ENCODE measurements at regions not wholly inside any gene's neighbourhood (a gene's known extent, or its start where the extent isn't known, plus 50 kb on each side); places are given as distances from the start of the nearest gene placed in this dataset.

GRCh38 chr4:107243141-107243781, 207.1 kb upstream of the DKK2 start:
- DNase-seq, result no peak

DNA sequence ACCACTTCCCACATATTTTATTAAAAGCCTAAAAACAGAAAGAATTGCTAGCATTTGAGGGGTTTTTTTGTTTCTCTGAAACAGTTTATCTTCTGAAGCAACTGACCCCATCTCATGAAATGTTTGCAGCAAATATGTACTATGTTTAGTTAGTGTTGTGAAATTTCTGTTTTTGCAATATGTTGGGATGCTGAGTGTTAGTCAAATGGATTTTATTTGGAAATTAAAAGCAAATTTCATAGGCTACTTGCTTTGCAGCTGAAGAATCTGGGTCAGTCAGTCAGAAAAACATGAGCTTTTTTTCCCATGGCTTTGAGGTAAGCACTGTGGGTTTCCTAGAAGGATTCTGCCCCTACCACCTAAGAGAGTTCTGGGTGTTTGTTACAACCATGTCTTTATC, 184.9 kb upstream of the DKK2 start:
- no peak for DNase-seq

- no peak for DNase-seq
Measured at GRCh38 chr4:107219681-107220080, 183.6 kb upstream of the DKK2 start.

GRCh38 chr4:107216379-107216778, 180.3 kb upstream of the DKK2 start:
- no peak for DNase-seq

GRCh38 chr4:107215222-107215621, 179.1 kb upstream of the DKK2 start:
- no peak for DNase-seq

- no peak for DNase-seq
Measured at GRCh38 chr4:107213880-107214279, 177.8 kb upstream of the DKK2 start.

DNA sequence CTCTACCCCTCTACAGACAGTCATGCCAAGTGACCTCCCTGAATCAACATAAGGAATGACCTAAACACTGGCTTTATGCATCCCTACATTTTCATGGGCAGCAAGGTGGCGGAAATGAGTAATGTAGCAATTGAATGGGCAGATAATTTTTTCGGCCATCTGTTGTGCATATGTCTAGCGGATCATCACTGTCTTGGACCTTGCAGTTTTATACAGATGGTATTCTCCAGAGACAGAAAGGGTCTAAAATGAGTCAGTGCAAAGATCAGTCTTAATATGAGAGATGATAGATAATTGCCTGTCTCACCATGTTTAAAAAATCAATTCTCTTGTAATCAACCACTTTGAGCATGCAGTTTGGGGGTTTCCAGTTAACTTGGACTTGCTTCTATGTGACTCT, 177.3 kb upstream of the DKK2 start:
- DNase-seq, result no peak

DNA sequence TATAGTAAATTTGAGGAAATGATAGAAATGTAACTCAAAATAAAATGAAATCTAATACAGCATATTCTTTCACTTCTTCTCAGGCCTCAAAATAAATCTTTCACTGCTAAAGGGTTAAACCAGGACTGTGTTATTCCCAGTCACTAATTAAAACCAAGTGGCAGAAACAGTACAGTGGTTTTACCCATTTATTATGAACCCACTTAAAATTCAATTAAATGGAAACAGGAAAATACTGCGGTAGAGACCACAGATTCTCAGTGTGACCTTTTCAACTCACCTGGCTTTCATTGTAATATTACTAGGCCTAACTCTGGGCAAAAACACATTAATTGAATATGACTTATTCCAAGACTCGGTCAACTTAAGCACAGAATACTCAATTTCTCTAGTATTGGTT, 176.5 kb upstream of the DKK2 start:
- DNase-seq, result no peak

DNA sequence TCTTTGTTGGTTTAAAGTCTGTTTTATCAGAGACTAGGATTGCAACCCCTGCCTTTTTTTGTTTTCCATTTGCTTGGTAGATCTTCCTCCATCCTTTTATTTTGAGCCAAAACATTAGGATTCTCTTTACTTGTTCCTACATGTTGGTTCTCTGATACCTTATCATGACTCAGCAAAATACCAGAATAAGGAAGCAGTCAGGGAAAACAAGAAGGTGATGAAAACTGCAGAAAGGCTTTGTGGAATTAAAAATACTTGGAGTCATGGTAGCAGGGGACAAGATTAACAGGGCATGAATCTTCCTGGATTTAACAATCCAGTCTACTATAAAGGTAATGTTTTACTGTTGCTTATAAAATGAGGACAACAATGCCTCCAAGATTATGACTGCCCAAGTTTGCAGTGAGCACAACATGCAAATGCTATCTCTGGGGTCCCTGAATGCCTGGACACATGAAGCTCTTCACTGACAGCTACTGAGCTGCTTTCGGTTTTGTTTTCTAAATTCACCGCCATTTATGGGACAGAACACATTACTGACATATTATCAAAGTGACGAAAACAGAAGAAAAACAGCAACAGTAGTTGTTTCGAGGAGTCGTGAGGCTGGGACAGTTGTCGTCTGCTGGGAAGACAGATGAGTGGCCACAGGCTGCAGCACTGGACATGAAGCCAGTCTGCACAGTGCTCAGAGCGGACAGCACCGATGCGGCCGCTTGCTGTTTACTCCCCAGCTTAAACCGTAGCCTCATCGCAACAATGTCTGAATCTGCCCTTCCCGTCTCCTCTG, 174.5 kb upstream of the DKK2 start:
- no peak for DNase-seq

DNA sequence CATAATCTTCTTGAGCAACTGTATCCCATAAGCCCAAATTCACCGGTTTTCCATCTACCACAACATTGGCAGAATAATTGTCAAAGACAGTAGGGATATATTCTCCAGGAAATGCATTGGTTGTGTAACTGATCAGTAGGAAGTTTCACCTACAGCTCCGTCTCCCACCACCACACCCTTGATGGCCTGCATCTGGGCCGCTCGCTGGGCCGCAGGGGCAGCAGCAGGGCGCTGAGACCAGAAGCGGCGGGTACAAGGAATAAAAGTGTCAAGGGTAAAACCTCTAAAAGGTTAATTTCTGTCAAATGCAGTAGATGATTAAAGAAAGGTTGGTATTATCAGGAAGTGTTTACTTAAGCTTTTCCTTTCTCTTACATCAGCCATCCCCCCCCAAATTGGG, 167.6 kb upstream of the DKK2 start:
- no peak for DNase-seq

DNA sequence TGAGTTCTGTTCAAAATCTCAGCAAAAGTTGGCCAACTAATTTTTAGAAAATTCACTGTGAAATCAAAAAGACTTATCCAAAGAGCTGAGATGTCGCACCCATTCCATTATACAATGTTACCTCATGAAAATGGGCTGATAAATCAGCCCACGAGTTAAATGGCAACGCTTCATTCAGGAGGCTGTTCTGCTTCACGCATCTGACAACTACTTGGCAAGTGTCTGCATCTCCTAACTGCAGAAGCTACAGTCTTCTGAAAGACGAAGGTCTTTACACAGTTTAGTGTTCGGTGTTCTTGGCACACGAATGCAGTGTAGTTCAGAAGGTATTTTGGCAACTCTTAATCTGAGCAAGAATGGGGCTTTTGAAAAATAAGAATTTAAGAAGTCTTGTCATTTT, 166.6 kb upstream of the DKK2 start:
- no peak for DNase-seq

- no peak for DNase-seq
Measured at GRCh38 chr4:107197121-107197520, 161.0 kb upstream of the DKK2 start.

- DNase-seq, result no peak
Measured at GRCh38 chr4:107196312-107196711, 160.2 kb upstream of the DKK2 start.

GRCh38 chr4:107194005-107194404, 157.9 kb upstream of the DKK2 start:
- DNase-seq, result no peak

- DNase-seq, result no peak
Measured at GRCh38 chr4:107192601-107193000, 156.5 kb upstream of the DKK2 start.

DNA sequence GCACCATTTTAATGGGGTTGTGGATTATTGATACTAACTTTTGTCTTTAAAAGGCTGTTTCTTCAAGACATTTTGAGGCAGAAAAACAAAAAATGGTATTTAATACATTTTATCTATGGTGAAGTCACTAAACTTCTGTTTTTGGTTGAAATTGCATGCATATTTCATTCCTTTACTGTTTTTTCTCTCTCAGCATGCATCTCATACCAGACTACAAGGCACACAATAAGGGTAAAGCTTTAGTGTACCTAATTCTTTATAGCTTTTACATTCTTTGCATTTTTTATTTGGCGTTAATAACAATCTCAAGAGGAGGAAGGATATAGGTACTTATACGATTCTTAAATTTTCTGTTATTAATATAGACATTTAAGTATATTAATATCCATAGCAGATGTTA, 151.0 kb upstream of the DKK2 start:
- no peak for DNase-seq

GRCh38 chr4:107183155-107183774, 147.2 kb upstream of the DKK2 start:
- no peak for DNase-seq

DNA sequence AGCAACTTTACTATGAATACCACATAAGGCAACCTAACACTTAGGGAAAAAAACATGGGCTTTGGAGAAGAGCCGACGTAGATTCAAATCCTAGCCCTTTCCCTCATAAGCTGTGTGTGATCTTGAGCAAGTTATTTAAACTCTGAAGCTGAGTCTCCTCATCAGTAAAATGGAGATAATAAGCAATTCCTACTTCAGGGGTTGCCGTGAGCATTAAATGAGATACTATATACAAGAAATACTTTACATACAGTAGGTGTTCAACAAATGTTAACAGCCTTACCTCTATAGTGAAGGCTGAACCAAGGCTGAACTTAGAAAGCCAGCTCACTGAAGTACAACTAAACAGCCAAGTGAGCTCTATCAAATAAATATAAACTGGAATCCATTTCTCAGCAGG, 146.2 kb upstream of the DKK2 start:
- no peak for DNase-seq

GRCh38 chr4:107166873-107167450, 130.8 kb upstream of the DKK2 start:
- no peak for DNase-seq

GRCh38 chr4:107166181-107166580, 130.1 kb upstream of the DKK2 start:
- DNase-seq, result no peak

DNA sequence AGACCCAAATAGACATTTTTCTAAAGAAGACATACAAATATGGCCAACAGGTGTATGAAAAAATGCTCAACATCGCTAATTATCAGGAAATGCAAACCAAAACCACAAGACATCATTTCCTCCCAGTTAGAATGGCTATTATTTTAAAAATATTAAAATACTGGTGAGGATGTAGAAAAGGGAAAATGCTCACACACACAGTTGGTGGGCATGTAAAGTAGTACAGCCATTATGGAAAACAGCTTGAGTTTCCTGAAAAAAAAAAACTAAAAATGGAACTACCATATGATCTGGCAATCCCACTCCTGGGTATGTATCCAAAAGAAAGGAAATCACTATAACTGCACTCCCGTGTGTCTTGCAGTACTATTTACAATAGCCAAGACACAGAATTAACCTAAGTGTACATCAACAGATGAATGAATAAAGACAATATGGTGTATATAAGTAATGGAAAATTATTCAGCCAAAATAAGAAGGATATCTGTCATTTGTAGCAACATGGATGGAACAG, 128.9 kb upstream of the DKK2 start:
- DNase-seq, result no peak

GRCh38 chr4:107156443-107156842, 120.3 kb upstream of the DKK2 start:
- DNase-seq, result no peak

GRCh38 chr4:107155366-107155765, 119.3 kb upstream of the DKK2 start:
- no peak for DNase-seq

DNA sequence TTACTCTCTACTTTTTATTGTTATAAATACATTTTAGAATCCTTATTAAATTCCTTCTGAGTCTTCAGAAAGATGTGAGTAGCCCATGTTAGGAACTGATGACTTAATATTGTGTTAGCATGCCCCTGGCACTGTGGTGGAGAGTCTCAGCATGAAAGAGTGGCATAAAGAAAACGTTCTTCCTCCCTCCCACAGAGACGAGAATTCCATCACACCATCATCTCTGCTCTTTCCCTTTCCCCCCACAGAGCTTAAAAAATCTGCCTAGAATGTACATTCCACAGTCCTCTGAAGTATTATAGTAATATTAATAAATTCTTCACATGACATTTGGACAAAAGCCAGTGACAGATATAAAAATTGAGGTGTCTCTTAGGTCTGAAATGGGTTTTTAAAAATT, 117.8 kb upstream of the DKK2 start:
- DNase-seq, result no peak

Data from activated T-cell treated with anti-CD3 and anti-CD28 coated beads, Interleukin-2, amount 50 U/mL, for 48 hours (primary cell).